ENCODE measurements at regions not wholly inside any gene's neighbourhood (a gene's known extent, or its start where the extent isn't known, plus 50 kb on each side); places are given as distances from the start of the nearest gene placed in this dataset.
"Not testable (repeated sequence)": the region's sequence is repeated elsewhere in the genome, so short reads cannot be mapped to it uniquely, and the experiment has no call there.

DNA sequence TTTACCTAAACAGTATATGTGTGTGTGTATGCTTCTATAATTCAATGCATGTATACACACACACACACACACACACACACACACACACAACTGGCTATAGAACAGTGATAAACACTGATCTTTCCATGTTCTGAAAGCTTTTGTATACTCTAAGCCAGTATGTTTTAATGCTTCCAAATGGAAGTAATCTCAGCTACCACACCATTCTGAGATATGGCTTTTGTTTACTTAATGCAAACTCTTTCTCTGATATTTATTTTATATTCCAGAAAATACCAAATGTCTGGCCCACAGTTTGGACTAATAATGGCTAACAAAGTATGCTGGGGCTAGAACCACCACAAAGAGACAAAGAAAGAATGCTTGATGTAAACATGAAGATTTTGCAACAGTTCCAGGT, 199.4 kb upstream of the ARHGEF26 start:
- TF ChIP-seq, protein P1, sequence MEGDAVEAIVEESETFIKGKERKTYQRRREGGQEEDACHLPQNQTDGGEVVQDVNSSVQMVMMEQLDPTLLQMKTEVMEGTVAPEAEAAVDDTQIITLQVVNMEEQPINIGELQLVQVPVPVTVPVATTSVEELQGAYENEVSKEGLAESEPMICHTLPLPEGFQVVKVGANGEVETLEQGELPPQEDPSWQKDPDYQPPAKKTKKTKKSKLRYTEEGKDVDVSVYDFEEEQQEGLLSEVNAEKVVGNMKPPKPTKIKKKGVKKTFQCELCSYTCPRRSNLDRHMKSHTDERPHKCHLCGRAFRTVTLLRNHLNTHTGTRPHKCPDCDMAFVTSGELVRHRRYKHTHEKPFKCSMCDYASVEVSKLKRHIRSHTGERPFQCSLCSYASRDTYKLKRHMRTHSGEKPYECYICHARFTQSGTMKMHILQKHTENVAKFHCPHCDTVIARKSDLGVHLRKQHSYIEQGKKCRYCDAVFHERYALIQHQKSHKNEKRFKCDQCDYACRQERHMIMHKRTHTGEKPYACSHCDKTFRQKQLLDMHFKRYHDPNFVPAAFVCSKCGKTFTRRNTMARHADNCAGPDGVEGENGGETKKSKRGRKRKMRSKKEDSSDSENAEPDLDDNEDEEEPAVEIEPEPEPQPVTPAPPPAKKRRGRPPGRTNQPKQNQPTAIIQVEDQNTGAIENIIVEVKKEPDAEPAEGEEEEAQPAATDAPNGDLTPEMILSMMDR (IDR thresholded peaks at IDR 0.05; ENCODE audit: borderline replicate concordance, insufficient read depth, low read depth, low read length): no peak
- H3K4me3 ChIP-seq (ENCODE audit: low read depth, low read length): no peak overlapping the region

DNA sequence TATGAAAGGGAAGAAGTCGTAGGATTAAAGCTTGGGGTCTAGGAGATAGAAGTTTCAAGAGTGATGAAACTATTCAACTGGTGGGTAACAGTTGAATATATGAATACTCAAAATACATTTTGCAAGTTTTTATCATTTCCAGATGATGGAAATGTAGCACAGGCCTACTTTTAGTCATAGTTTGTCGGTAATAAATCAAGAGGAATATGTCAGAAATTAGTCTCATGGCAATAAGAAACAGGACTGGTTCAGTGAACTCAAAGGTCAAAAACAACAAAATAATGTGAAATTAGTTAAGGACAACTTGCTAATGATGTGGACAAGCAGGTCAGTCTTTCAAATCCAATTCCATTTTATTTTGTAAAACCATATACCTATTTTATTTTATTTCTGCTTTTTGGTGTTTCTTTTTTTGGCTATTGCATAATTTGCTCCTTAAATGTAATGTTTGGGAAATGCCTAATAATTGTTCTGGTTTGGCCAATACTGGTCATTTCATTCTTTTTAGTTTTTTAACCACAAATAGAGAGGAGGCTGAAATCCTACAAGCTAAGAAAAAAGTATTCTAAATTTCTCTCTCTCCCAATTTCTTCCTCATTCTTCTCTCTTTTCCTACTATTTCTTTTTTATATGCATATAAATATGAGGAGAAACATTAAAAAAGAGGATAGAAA, 195.2 kb upstream of the ARHGEF26 start:
- H3K4me3 ChIP-seq (ENCODE audit: low read depth, low read length): no peak overlapping the region
- TF ChIP-seq, protein P1 (IDR thresholded peaks at IDR 0.05; ENCODE audit: borderline replicate concordance, insufficient read depth, low read depth, low read length): no peak

DNA sequence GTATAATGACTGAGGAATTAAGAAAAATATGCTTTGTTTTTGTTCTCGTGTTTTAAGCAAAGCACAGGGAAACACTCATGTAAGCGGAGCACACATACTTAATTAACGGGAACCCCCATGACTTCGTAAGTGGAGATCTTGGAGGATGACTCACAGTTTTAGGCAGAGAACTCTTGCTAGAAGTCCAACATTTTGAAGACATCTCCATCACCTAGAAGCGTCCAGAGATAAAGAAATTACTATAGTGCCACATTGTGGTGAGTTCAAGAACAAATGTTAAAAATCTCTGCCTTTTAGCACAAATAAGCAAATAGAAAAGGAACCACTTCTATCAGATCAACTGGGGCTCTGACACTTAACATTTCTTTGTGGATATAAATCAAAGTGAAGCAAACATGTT, 194.1 kb upstream of the ARHGEF26 start:
- H3K4me3 ChIP-seq (ENCODE audit: low read depth, low read length): no peak overlapping the region
- TF ChIP-seq, protein P1 (IDR thresholded peaks at IDR 0.05; ENCODE audit: borderline replicate concordance, insufficient read depth, low read depth, low read length): no peak

DNA sequence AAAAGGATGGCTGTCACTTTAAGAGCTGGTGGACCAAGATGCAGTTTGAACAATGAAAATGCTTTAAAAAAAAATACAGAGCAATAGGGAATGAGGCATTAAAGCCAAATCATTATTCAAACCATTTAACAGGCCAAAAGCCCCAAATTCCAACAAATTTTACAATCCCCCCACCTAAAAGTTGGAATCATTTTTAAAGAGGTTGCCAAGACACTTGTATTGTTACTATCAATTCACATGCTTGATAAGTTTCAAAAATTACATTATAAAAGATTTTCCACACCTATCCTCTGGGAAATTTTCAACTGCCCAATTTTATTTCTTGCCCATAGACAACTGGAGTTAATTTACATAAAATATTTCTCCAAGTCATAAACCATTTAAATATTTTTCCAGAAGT, 192.3 kb upstream of the ARHGEF26 start:
- TF ChIP-seq, protein P1 (IDR thresholded peaks at IDR 0.05; ENCODE audit: borderline replicate concordance, insufficient read depth, low read depth, low read length): no peak
- no peak overlapping the region for H3K4me3 ChIP-seq (ENCODE audit: low read depth, low read length)

DNA sequence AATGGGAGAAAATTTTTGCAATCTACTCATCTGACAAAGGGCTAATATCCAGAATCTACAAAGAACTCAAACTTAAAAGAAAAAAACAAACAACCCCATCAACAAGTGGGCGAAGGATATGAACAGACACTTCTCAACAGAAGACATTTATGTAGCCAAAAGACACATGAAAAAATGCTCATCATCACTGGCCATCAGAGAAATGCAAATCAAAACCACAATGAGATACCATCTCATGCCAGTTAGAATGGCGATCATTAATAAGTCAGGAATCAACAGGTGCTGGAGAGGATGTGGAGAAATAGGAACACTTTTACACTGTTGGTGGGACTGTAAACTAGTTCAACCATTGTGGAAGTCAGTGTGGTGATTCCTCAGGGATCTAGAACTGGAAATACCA, 187.7 kb upstream of the ARHGEF26 start:
- not testable (repeated sequence) for H3K4me3 ChIP-seq (ENCODE audit: low read depth, low read length)

DNA sequence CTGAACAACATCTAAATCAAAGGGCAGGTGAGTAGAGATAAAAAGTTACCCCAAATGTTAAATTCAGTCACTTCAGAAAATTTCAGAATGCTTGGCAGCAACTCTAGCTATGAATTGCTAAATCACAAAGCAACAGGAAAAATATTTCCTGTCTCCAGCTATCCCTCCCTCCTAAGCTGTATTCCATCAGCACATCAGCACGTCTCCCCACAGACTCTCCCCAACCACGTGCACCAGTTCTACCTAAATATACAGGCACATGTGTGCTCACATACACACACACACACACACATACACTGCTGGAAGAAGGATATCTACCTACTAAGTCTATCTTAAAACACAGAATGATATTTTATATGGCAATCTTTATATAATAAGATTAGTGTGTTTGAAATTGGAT, 177.1 kb upstream of the ARHGEF26 start:
- TF ChIP-seq, protein P1 (IDR thresholded peaks at IDR 0.05; ENCODE audit: borderline replicate concordance, insufficient read depth, low read depth, low read length): no peak
- no peak overlapping the region for H3K4me3 ChIP-seq (ENCODE audit: low read depth, low read length)

DNA sequence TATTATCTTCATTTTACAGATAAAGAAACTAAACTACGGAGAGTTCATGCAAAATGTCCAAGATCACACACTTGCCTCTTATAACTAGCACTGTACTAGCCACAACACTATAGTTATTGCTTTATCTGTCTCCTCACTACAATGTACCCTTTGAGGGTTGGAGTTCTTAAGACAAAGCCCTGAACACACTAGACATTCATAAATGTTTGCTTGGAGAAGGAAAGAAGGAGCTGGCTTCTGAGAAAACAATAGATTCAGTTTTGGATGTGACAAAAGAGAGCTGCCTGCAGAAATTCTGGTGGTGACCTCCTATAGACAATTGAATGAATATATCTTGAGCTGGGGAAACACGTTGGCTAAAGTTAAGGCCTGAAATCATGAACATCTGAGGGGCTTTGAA, 169.9 kb upstream of the ARHGEF26 start:
- TF ChIP-seq, protein P1 (IDR thresholded peaks at IDR 0.05; ENCODE audit: borderline replicate concordance, insufficient read depth, low read depth, low read length): no peak

More for the DNA sequence above, 169.9 kb upstream of the ARHGEF26 start:
- H3K4me3 ChIP-seq (ENCODE audit: low read depth, low read length): no peak overlapping the region

Measured in GM12875 (cell line).